GM06990 (cell line): ENCODE measurements at regions not wholly inside any gene's neighbourhood (a gene's known extent, or its start where the extent isn't known, plus 50 kb on each side); places are given as distances from the start of the nearest gene placed in this dataset.
"Not testable (repeated sequence)": the region's sequence is repeated elsewhere in the genome, so short reads cannot be mapped to it uniquely, and the experiment has no call there.

ENCODE experiments used
- DNase-seq: peaks from one replicate; pipeline ENCODE4 v3.0.0-alpha.2; 2011; ENCODE audit not compliant: insufficient read length; ENCODE audit errors: extremely low read depth
- H3K27me3 ChIP-seq: replicated peaks from 2 replicates; pipeline ENCODE4 v1.6.0; 2011; ENCODE audit warnings: low read length; ENCODE audit not compliant: control insufficient read depth, insufficient read depth
- H3K36me3 ChIP-seq: 2 replicates; pipeline ENCODE4 v1.5.1; 2011; ENCODE audit warnings: low read length; ENCODE audit not compliant: control insufficient read depth, insufficient read depth
- H3K4me3 ChIP-seq: replicated peaks from 2 replicates; pipeline ENCODE4 v1.5.1; 2011; ENCODE audit warnings: low read depth, mild to moderate bottlenecking, control low read depth, low read length
- CTCF ChIP-seq: IDR thresholded peaks from 2 replicates; pipeline ENCODE4 v1.5.1; 2011; ENCODE audit warnings: low read length, control low read depth, mild to moderate bottlenecking, inconsistent platforms; ENCODE audit not compliant: insufficient read depth, poor library complexity, severe bottlenecking

GRCh38 chr7:9029681-9030530 is 596.5 kb downstream of the NXPH1 start:
- Histone ChIP-seq H3K27me3 (no peaks in the 10 kb centered on the region), H3K36me3 (no peaks in the 10 kb centered on the region), H3K4me3 (no peak overlapping the region)
- TF ChIP-seq CTCF = no peak
- no peak for DNase-seq

GRCh38 chr7:9030976-9031375 is 597.6 kb downstream of the NXPH1 start:
- TF ChIP-seq CTCF = no peak
- no peaks in the 10 kb centered on the region for H3K36me3 ChIP-seq
- no peak for DNase-seq
- no peak overlapping the region for H3K4me3 ChIP-seq
- H3K27me3 ChIP-seq = no peaks in the 10 kb centered on the region

- Histone ChIP-seq H3K4me3 (no peak overlapping the region), H3K27me3 (no peaks in the 10 kb centered on the region), H3K36me3 (no peaks in the 10 kb centered on the region)
- DNase-seq = no peak
- TF ChIP-seq CTCF = no peak
Observed at GRCh38 chr7:9031386-9031785, 598.0 kb downstream of the NXPH1 start.

- H3K4me3 ChIP-seq = no peak overlapping the region
- no peaks in the 10 kb centered on the region for H3K36me3 ChIP-seq
- TF ChIP-seq CTCF = no peak
- DNase-seq = no peak
- H3K27me3 ChIP-seq = no peaks in the 10 kb centered on the region
Observed at GRCh38 chr7:9036080-9036479, 602.7 kb downstream of the NXPH1 start.

DNA sequence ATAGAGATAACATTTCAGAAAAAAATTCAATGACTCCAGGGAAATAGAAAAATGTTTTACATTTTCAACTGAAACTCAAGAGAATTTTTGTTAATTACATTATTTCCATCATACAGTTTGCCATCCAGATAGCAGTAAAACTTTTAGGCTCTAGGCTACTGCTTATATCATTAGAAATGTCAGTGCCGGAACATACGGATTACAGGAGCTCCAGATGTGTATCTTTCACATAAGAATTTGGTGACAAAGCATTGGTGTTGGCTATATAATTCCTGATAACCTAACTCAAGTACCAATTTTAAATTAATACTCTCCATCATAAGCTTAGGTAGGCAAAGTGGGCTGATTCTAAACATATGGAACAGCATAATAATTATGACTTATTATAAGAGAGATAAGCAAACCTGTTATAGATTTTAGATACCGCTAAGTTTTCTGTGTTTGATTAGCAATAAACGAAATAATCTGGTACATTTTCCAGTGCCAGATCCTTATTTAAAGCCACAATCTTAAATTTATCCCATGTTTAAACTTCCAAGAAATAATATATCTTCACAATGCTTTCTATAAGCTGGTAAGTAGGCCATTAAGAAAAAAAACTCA is 637.9 kb downstream of the NXPH1 start:
- no peaks in the 10 kb centered on the region for H3K36me3 ChIP-seq
- H3K4me3 ChIP-seq = no peak overlapping the region
- no peak for DNase-seq
- TF ChIP-seq CTCF = no peak
- no peaks in the 10 kb centered on the region for H3K27me3 ChIP-seq

DNA sequence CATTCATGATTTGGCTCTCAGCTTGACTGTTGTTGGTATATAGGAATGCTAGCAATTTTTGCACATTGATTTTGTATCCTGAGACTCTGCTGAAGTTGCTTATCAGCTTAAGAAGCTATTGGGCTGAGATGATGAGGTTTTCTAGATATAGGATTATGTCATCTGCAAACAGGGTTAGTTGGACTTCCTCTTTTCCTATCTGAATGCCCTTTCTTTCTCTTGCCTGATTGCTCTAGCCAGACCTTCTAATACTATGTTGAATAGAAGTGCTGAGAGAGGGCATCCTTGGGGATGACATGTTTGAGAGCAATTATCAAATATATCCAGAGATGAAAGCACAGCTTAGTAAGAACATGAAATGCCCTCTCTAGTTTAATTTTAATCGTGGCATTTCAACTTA is 642.4 kb downstream of the NXPH1 start:
- H3K27me3 ChIP-seq, H3K4me3 ChIP-seq, DNase-seq, H3K36me3 ChIP-seq: not testable (repeated sequence)
